Right ventricle myocardium superior (tissue), 1 donor: ENCODE measurements at regions not wholly inside any gene's neighbourhood (a gene's known extent, or its start where the extent isn't known, plus 50 kb on each side); places are given as distances from the start of the nearest gene placed in this dataset.
A peak's percentile ranks its signal among the peaks of the same experiment; 100 is the strongest.
"Not testable (repeated sequence)": the region's sequence is repeated elsewhere in the genome, so short reads cannot be mapped to it uniquely, and the experiment has no call there.

Experiments
- ATAC-seq: fragments of 200-7000 bp; cut with Tn5 transposase; one replicate; pipeline ENCODE4 v1.9.1; 2020; ENCODE audit warnings: mild to moderate bottlenecking; ENCODE audit not compliant: poor library complexity
- DNase-seq: peaks from one replicate; pipeline ENCODE4 v3.0.0-alpha.2; 2020
- intact Hi-C: fragments of 100-400 bp; cut with DNase I; formaldehyde crosslinking; loops from one replicate; pipeline ENCODE4 v1.11.2; 2022
- donor health status: DM: no; HTN: yes; CAD: no; lungs with severe emphysema.

GRCh38 chr16:63633706-63634445 lies 1488.0 kb downstream of the CDH11 start:
- intact Hi-C loops, DNase-seq, ATAC-seq: not testable (repeated sequence)

GRCh38 chr16:63629272-63629671 lies 1492.6 kb downstream of the CDH11 start:
- intact Hi-C loops = no loop called here
- ATAC-seq (no peak), DNase-seq (no peak)

DNA sequence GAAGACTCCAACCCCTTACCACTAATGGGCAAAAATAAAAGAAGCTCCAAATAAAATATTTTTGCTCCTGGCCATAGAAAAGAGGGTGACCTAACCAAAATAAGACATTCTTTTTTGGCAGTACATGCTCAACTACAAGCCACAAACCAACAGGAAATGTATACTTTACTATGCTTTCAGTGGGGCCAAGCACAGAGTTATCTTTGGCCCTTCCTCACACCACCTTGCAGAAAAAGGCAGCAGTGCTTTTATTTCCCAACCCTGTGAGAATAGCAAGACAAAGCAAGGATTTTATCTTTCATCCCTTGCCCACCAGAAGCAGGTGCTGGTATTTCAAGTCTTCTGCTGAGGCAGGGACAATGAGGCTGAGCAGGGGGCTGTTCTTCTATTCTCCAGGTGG lies 1493.1 kb downstream of the CDH11 start:
- no peak for DNase-seq
- intact Hi-C loops = no loop called here
- ATAC-seq = no peak

- no peak for DNase-seq
- no peak for ATAC-seq
- intact Hi-C loops = no loop called here
These were observed 1496.7 kb downstream of the CDH11 start for GRCh38 chr16:63625126-63625525.

DNA sequence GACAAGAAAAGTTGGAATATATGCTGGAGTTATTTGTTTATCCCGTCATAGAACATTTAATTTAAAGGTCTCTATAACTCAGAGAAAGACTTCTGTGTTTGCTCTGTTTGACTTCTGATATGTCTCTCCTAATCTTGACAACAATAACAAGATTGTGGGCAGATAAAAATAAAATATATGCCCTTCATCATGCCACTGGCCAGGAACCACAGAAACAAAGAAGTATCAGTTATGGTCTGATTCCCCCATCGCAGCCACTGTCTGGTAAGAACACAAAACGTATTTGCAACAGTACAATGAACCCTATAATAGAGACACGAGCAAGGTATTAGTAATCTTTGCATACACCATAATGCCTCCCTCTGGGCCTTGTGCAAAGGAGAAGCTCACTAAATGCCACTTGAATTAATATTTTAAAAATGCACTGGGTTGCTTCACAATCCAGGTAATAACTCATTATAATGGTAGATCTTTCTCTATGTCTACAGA lies 1498.3 kb downstream of the CDH11 start:
- intact Hi-C loops = no loop called here
- DNase-seq = no peak
- no peak for ATAC-seq

DNA sequence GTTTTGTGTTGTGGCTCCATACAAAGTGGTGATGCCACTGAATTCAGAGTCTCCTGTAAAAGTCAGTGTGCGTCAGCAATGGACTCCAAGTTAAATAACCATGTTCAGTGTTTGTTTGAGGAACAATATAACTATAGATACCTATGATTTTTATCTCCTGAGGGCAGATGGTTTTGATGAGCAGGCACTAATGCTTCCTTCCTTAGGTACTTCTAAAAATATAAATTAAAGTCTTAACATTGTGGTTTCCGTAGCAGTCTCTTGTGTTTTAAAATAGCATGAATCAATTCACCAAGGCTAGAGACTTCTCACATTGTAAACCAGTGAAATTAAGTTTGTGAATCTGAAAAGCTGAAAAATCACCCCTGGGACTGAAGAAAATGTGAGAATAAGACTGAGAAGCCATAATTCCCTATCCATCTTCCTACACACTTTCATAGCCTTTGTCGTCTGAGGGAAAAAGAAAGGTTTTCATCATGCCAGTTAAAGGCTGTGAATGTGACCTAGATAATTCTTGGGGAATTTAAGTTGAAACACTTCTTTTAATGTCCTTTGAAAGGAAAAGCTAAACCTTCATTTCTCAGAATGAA lies 1502.9 kb downstream of the CDH11 start:
- intact Hi-C loops = no loop called here

DNA sequence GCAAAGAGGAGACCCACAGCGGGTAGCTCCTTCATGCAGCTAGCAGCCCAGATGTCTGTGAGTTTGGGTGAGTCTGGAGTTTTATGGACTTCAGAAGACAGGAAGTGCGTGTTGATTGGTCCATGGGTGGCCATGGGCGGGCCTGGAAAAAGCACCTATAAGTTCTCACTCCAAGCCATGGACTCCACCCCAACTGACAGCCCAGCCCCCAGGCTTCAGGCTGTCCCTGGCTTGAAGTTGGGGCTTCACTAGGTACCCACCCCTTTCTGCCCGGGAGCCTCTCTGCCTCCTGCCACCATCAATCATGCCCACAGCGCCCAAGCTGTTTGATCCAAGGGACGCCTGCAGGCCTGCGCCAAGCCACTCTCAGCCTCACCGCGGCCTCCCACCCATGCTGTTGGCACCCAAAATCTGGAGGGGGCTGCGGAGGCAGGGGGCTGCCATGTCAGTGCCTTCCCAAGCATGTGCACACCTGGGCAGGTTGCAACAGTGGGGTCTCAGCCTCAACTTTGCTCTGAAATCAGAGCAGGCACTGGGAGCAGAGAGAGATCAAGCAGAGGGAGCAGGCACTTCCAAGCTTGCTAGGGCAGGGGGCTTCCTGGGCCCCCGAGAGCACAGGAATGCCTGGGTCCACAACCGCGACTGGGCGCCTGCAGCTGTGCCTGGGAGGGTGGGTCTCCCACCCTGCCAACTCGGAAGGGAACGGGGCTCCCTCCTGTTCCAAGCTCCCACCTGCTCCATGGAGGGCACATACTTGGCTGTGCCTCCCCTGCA lies 1503.7 kb downstream of the CDH11 start:
- DNase-seq = peak; percentile 61
- intact Hi-C loops = no loop called here
- ATAC-seq = peak; percentile 86

More for the DNA sequence above, 1502.9 kb downstream of the CDH11 start:
- DNase-seq = no peak
- no peak for ATAC-seq

DNA sequence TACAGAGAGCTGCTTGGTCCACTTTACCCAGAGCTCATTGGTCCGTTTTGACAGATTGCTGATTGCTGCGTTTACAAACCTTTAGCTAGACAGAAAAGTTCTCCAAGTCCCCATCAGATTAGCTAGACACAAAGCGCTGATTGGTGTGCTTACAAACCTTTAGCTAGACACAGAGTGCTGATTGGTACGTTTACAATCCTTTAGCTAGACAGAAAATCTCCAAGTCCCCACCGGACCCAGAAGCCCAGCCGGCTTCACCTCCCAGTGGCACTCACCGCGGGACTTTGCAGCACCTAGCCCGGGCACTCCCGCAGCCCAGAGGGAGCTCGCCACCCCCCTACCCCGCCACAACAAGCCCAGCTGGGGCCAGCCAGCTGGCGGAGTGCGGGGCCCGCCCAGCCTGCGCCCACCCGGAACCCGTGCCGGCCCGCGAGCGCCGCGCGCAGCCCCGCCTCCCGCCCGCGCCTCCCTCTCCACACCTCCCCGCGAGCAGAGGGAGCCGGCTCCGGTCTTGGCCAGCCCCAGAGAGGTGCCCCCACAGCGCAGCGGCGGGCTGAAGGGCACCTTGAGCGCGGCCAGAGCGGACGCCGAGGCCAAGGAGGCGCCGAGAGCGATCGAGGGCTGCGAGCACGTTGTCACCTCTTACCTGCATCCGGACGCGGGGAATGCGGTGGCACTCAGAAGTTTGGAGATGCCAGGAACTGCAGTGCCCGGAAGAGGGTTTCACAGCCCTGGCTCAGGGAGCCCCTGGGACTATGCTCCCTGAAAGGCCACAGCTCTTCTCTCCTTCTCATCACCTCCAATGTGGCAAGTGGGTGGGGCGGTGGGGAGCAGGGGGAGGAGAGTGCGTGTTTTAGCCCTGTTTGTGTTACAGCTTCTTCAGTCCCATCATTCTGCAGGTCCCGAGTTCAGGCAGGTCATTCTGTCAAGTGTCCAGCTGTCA lies 1504.5 kb downstream of the CDH11 start:
- DNase-seq (peak; percentile 50), ATAC-seq (peak; percentile 80)
- intact Hi-C loops = no loop called here

- DNase-seq (no peak), ATAC-seq (no peak)
- intact Hi-C loops = no loop called here
These were observed 1507.4 kb downstream of the CDH11 start for GRCh38 chr16:63614429-63614828.

DNA sequence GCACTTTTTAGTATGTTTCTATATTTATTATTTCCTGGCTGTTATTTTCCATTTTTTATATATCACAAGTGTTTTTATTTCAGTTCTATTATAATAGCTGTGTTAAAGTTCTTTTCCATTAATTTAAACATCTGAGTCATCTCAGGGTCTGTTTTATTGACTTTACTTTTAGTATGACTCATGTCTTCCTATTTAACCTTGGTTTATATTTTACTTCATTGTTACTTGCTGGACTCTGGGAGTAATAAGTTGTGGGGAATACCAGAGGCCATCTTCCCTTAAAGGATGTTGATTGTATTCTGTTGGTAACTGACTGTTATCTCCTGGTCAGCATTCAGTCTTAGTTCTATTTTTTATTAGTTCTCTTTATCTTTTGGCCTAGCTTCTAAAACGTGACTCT lies 1508.2 kb downstream of the CDH11 start:
- ATAC-seq (no peak), DNase-seq (no peak)
- intact Hi-C loops = no loop called here

- DNase-seq = no peak
- intact Hi-C loops = no loop called here
- ATAC-seq = no peak
These were observed 1509.2 kb downstream of the CDH11 start for GRCh38 chr16:63612462-63613227.

GRCh38 chr16:63606778-63607177 lies 1515.1 kb downstream of the CDH11 start:
- intact Hi-C loops = no loop called here
- no peak for ATAC-seq
- no peak for DNase-seq

GRCh38 chr16:63602206-63602927 lies 1519.5 kb downstream of the CDH11 start:
- intact Hi-C loops = no loop called here
- DNase-seq = no peak
- no peak for ATAC-seq

GRCh38 chr16:63596716-63597115 lies 1525.1 kb downstream of the CDH11 start:
- intact Hi-C loops = no loop called here
- ATAC-seq (no peak), DNase-seq (no peak)

DNA sequence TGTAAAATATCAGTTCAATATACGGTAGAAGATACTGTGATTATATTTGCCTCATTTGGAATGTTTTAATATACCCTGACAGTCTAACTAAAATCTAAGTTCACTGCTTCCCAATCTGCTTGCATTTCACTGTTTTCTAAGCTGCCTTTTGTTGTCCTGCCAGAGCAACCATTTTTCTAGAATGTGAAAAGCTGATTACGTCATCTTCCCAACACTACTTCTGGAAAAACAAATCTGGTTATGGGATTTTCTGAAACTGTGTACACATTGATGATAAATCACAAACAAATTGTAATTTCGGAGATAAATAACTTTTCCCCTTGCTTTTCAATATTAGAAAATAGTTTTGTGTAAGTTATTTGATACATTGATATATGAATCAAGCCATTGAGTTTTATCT lies 1529.0 kb downstream of the CDH11 start:
- DNase-seq = no peak
- intact Hi-C loops = no loop called here
- no peak for ATAC-seq

GRCh38 chr16:63581570-63581969 lies 1540.3 kb downstream of the CDH11 start:
- intact Hi-C loops = no loop called here
- ATAC-seq (peak; percentile 98), DNase-seq (peak; percentile 59)

DNA sequence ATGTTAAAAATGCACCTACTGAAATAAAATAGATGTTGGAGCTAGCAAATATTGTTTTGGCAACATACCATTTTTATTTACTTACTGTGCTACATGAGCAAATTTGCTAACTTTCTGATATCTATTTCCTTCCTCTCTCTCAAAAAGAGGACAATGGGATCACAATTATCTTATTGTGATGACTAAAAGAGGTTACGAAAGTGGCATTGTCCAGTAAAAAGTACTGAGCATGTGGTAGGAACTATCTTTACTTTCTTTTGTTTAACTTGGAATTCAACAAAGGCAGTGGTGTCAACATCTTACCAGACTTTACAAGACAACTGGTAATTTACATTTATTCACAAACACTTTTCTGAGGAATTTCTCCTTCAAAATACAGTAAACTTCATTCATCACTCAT lies 1542.6 kb upstream of the CDH8 start:
- intact Hi-C loops = no loop called here
- ATAC-seq (no peak), DNase-seq (no peak)
